ENCODE measurements at regions not wholly inside any gene's neighbourhood (a gene's known extent, or its start where the extent isn't known, plus 50 kb on each side); places are given as distances from the start of the nearest gene placed in this dataset.

DNA sequence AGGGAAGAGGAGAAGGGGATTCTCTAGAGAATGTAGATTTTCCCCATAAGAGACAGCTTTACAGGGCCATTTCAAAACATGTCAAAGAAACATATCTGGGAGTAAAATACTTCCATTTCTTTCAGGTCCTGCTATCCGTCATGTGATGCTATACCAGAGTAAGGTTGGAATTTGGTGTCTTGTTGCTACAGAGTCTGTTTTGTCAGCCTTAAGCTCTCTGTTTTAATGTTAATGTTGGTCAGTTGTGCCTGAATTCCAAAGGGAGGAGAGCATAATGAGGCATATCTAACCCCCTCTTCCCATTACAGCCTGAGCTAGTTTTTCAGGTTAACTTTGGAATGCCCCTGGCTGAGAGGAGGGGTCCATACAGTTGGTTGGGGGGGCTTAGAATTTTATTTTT lies 94.7 kb upstream of the CCDC71L start:
- intact Hi-C loops (cut with micrococcal nuclease): no loop called here
- Histone ChIP-seq H2AFZ (ENCODE audit: insufficient read depth, low read depth, low read length, poor library complexity, severe bottlenecking) (no peak overlapping the region), H3K79me2 (ENCODE audit: insufficient read depth, low read length) (no peaks in the 10 kb centered on the region), H3K9me3 (replicated peaks in 1 of 2; ENCODE audit: control insufficient read depth in 1 of 2, insufficient read depth in 1 of 2, low read length in 2 of 2) (peaks cover 0 to 3% of the 10 kb centered on the region in 2 donors), H3K4me3 (replicated peaks in 1 of 3; ENCODE audit: low read depth in 2 of 3, low read length in 3 of 3) (no peak overlapping the region), H3K27ac (ENCODE audit: low read depth in 1 of 2, low read length in 2 of 2) (no peak overlapping the region), H3K9ac (ENCODE audit: insufficient read depth, low read length, poor library complexity, severe bottlenecking) (no peak overlapping the region), H4K20me1 (ENCODE audit: insufficient read depth, low read length) (no peaks in the 10 kb centered on the region), H3K4me2 (replicated peaks; ENCODE audit: extremely low read depth, low read length, poor library complexity, severe bottlenecking) (no peak overlapping the region), H3K4me1 (ENCODE audit: control insufficient read depth in 1 of 2, insufficient read depth in 2 of 2, low read length in 2 of 2) (peaks cover 4 to 6% of the 10 kb centered on the region in 2 donors), H3K27me3 (ENCODE audit: control insufficient read depth in 2 of 2, insufficient read depth in 2 of 2, low read length in 2 of 2) (no peaks in the 10 kb centered on the region), H3K36me3 (replicated peaks in 1 of 2; ENCODE audit: control insufficient read depth in 1 of 2, insufficient read depth in 2 of 2, low read length in 2 of 2) (no peaks in the 10 kb centered on the region)
- 100% methylated on average over 1 of the region's 1 CpG for WGBS (ENCODE audit: insufficient coverage)
- no peak for DNase-seq
- Mint-ChIP-seq H3K4me1 (peaks cover 15% of the 10 kb centered on the region), H3K27me3 (ENCODE audit: low read depth in 3 of 3) (no peaks in the 10 kb centered on the region), H3K9me3 (peaks cover 0 to 7% (median 5%) of the 10 kb centered on the region in 7 donors), H3K36me3 (no peaks in the 10 kb centered on the region), H3K4me3 (no peak overlapping the region), H3K27ac (no peak overlapping the region)
- TF ChIP-seq, protein P1, sequence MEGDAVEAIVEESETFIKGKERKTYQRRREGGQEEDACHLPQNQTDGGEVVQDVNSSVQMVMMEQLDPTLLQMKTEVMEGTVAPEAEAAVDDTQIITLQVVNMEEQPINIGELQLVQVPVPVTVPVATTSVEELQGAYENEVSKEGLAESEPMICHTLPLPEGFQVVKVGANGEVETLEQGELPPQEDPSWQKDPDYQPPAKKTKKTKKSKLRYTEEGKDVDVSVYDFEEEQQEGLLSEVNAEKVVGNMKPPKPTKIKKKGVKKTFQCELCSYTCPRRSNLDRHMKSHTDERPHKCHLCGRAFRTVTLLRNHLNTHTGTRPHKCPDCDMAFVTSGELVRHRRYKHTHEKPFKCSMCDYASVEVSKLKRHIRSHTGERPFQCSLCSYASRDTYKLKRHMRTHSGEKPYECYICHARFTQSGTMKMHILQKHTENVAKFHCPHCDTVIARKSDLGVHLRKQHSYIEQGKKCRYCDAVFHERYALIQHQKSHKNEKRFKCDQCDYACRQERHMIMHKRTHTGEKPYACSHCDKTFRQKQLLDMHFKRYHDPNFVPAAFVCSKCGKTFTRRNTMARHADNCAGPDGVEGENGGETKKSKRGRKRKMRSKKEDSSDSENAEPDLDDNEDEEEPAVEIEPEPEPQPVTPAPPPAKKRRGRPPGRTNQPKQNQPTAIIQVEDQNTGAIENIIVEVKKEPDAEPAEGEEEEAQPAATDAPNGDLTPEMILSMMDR (IDR thresholded peaks at IDR 0.05): no peak

DNA sequence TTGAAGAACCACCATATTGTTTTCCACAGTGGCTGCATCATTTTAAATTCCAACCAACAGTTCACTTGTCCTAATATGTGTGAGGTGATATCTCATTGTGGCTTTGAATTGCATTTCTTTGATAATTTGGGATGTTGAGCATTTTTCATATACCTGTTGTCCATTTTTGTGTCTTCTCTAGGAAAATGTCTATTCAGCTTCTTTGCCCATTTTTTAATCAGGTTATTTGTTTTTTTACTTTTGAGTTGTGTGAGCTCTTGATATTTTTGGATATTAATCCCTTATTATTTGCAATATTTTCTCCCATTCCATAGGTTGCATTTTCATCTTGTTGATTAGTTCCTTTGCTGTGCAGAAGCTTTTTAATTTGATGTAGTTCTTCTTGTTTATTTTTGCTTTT lies 95.1 kb upstream of the CCDC71L start:
- intact Hi-C loops (cut with micrococcal nuclease): no loop called here
- Histone ChIP-seq H4K20me1 (ENCODE audit: insufficient read depth, low read length) (no peaks in the 10 kb centered on the region), H3K9ac (ENCODE audit: insufficient read depth, low read length, poor library complexity, severe bottlenecking) (no peak overlapping the region), H3K27ac (ENCODE audit: low read depth in 1 of 2, low read length in 2 of 2) (no peak overlapping the region), H3K79me2 (ENCODE audit: insufficient read depth, low read length) (no peaks in the 10 kb centered on the region), H2AFZ (ENCODE audit: insufficient read depth, low read depth, low read length, poor library complexity, severe bottlenecking) (no peak overlapping the region), H3K9me3 (replicated peaks in 1 of 2; ENCODE audit: control insufficient read depth in 1 of 2, insufficient read depth in 1 of 2, low read length in 2 of 2) (peaks cover 0 to 3% of the 10 kb centered on the region in 2 donors), H3K27me3 (ENCODE audit: control insufficient read depth in 2 of 2, insufficient read depth in 2 of 2, low read length in 2 of 2) (no peaks in the 10 kb centered on the region), H3K4me1 (ENCODE audit: control insufficient read depth in 1 of 2, insufficient read depth in 2 of 2, low read length in 2 of 2) (peaks cover 4 to 6% of the 10 kb centered on the region in 2 donors), H3K4me2 (replicated peaks; ENCODE audit: extremely low read depth, low read length, poor library complexity, severe bottlenecking) (no peak overlapping the region), H3K4me3 (replicated peaks in 1 of 3; ENCODE audit: low read depth in 2 of 3, low read length in 3 of 3) (no peak overlapping the region), H3K36me3 (replicated peaks in 1 of 2; ENCODE audit: control insufficient read depth in 1 of 2, insufficient read depth in 2 of 2, low read length in 2 of 2) (no peaks in the 10 kb centered on the region)
- H3K36me3 Mint-ChIP-seq: no peaks in the 10 kb centered on the region
- TF ChIP-seq, protein P1 (IDR thresholded peaks at IDR 0.05): no peak
- H3K4me1 Mint-ChIP-seq: peaks cover 15% of the 10 kb centered on the region
- no peaks in the 10 kb centered on the region for H3K27me3 Mint-ChIP-seq (ENCODE audit: low read depth in 3 of 3)
- H3K27ac Mint-ChIP-seq: no peak overlapping the region
- H3K4me3 Mint-ChIP-seq: no peak overlapping the region
- no peak for DNase-seq
- peaks cover 0 to 7% (median 5%) of the 10 kb centered on the region in 7 donors for H3K9me3 Mint-ChIP-seq
